ENCODE measurements at regions not wholly inside any gene's neighbourhood (a gene's known extent, or its start where the extent isn't known, plus 50 kb on each side); places are given as distances from the start of the nearest gene placed in this dataset.

DNA sequence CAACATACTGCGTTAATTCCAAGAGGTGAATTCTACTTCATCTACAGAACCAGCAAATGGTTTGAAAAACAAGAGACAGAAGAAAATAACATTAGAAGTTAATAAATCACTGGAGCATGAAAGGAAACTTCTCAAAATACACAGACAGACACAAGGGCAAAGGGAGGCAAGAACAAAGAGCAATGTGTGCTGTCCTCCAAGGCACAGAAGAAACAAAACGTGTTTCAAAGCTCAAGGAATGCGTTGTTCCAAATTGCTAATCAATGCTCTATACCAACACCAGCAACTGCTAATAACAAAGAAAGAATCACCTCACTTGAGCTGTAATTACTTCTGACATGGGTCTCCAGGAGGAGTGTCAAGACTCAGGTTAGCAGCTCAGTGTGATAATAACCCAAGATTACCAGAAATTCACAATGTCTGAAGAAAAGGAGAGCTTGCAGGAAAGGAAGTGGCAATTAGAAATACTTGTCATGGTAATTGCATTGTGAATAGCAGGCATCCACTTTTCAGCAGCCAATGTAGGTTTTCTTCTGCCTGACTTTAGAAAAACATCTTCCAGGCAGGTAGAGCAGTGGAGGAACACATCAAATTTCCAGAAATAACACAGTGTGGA, 175.4 kb downstream of the SEC16B start:
- no peak overlapping the region for H3K4me3 ChIP-seq (ENCODE audit: low read depth, low read length)
- no peak for DNase-seq (ENCODE audit: low read depth)
- TF ChIP-seq POLR2A (IDR thresholded peaks at IDR 0.05; ENCODE audit: extremely low read depth, insufficient read length) (no peak), MYC (IDR thresholded peaks at IDR 0.05; ENCODE audit: low read depth, low read length) (no peak)
- TF ChIP-seq, protein P1, sequence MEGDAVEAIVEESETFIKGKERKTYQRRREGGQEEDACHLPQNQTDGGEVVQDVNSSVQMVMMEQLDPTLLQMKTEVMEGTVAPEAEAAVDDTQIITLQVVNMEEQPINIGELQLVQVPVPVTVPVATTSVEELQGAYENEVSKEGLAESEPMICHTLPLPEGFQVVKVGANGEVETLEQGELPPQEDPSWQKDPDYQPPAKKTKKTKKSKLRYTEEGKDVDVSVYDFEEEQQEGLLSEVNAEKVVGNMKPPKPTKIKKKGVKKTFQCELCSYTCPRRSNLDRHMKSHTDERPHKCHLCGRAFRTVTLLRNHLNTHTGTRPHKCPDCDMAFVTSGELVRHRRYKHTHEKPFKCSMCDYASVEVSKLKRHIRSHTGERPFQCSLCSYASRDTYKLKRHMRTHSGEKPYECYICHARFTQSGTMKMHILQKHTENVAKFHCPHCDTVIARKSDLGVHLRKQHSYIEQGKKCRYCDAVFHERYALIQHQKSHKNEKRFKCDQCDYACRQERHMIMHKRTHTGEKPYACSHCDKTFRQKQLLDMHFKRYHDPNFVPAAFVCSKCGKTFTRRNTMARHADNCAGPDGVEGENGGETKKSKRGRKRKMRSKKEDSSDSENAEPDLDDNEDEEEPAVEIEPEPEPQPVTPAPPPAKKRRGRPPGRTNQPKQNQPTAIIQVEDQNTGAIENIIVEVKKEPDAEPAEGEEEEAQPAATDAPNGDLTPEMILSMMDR (IDR thresholded peaks at IDR 0.05; ENCODE audit: low read depth, low read length): no peak
- TF ChIP-seq, protein P2, sequence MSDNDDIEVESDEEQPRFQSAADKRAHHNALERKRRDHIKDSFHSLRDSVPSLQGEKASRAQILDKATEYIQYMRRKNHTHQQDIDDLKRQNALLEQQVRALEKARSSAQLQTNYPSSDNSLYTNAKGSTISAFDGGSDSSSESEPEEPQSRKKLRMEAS (IDR thresholded peaks at IDR 0.05; ENCODE audit: low read depth, low read length): no peak

DNA sequence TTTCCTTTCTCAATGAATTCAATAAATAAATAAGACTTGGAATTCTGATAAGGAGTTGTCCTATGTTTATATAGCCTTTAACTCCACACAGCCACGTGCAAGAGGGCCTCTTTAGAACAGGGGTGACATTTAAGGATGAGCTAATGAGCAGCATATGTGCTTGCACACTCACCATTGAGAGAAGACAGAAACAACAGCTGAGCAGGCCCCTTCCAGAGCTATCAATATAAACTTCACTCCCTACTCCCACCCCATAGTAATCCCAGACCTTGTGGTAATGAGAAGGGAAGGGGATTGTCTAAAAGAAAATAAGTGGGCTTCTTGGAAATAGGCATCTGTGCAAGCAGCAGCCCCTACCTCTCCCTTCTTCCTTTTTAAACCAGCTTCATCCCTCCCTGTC, 176.0 kb downstream of the SEC16B start:
- DNase-seq (ENCODE audit: low read depth): no peak
- no peak overlapping the region for H3K4me3 ChIP-seq (ENCODE audit: low read depth, low read length)
- TF ChIP-seq POLR2A (IDR thresholded peaks at IDR 0.05; ENCODE audit: extremely low read depth, insufficient read length): no peak
- no peak for TF ChIP-seq MYC (IDR thresholded peaks at IDR 0.05; ENCODE audit: low read depth, low read length)
- TF ChIP-seq, protein P1 (IDR thresholded peaks at IDR 0.05; ENCODE audit: low read depth, low read length): no peak
- TF ChIP-seq, protein P2 (IDR thresholded peaks at IDR 0.05; ENCODE audit: low read depth, low read length): no peak

GRCh38 chr1:177790566-177790965, 179.3 kb downstream of the SEC16B start:
- TF ChIP-seq MYC (IDR thresholded peaks at IDR 0.05; ENCODE audit: low read depth, low read length) (no peak), POLR2A (IDR thresholded peaks at IDR 0.05; ENCODE audit: extremely low read depth, insufficient read length) (no peak)
- TF ChIP-seq, protein P2 (IDR thresholded peaks at IDR 0.05; ENCODE audit: low read depth, low read length): no peak
- H3K4me3 ChIP-seq (ENCODE audit: low read depth, low read length): no peak overlapping the region
- DNase-seq (ENCODE audit: low read depth): no peak

DNA sequence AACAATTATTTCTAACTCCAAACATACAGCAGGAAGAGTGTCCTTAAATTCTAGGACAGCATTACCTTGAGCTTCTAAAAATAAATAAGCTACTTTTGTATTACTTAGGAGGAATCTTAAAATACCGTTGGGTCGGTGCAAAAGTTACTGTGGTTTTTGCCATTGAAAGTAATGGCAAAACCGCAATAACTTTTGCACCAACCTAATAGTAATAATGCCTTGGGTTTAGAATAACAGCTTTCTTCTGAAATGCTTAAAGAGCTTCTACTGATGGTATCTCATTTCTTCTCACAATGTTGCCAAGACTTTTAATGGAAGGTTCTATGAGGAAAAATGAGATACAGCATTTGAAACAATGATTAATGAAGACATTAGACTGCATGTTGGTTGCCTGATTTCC, 179.9 kb downstream of the SEC16B start:
- DNase-seq (ENCODE audit: low read depth): no peak
- TF ChIP-seq, protein P1 (IDR thresholded peaks at IDR 0.05; ENCODE audit: low read depth, low read length): no peak
- TF ChIP-seq, protein P2 (IDR thresholded peaks at IDR 0.05; ENCODE audit: low read depth, low read length): no peak
- TF ChIP-seq MYC (IDR thresholded peaks at IDR 0.05; ENCODE audit: low read depth, low read length) (no peak), POLR2A (IDR thresholded peaks at IDR 0.05; ENCODE audit: extremely low read depth, insufficient read length) (no peak)
- H3K4me3 ChIP-seq (ENCODE audit: low read depth, low read length): no peak overlapping the region

GRCh38 chr1:177786176-177786745, 183.6 kb downstream of the SEC16B start:
- TF ChIP-seq, protein P1 (IDR thresholded peaks at IDR 0.05; ENCODE audit: low read depth, low read length): no peak
- TF ChIP-seq, protein P2 (IDR thresholded peaks at IDR 0.05; ENCODE audit: low read depth, low read length): no peak
- TF ChIP-seq POLR2A (IDR thresholded peaks at IDR 0.05; ENCODE audit: extremely low read depth, insufficient read length) (no peak), MYC (IDR thresholded peaks at IDR 0.05; ENCODE audit: low read depth, low read length) (no peak)
- H3K4me3 ChIP-seq (ENCODE audit: low read depth, low read length): no peak overlapping the region
- no peak for DNase-seq (ENCODE audit: low read depth)

DNA sequence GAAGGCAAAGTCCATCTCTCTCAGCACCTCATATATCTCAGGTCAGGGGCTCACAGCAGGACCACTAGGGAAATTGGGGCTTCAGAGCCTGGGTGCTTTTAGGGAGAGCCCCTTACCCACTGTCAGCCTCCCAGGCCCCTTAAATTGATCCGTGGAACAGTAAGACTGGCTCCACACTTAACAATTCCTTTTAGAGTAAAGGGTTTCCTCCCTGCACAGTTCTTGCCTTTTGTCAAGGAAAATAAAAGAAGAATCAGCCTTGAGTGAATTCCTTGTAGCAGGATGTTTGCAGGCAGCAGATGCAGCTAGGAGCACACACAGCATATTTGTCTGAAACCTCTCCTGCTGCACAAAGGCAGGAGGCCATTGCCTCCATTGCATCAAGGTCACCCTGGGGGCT, 184.9 kb downstream of the SEC16B start:
- no peak overlapping the region for H3K4me3 ChIP-seq (ENCODE audit: low read depth, low read length)
- TF ChIP-seq, protein P1 (IDR thresholded peaks at IDR 0.05; ENCODE audit: low read depth, low read length): no peak
- no peak for TF ChIP-seq POLR2A (IDR thresholded peaks at IDR 0.05; ENCODE audit: extremely low read depth, insufficient read length)
- TF ChIP-seq, protein P2 (IDR thresholded peaks at IDR 0.05; ENCODE audit: low read depth, low read length): no peak
- TF ChIP-seq MYC (IDR thresholded peaks at IDR 0.05; ENCODE audit: low read depth, low read length): no peak
- DNase-seq (ENCODE audit: low read depth): no peak
